22Rv1 (cell line): ENCODE measurements at regions not wholly inside any gene's neighbourhood (a gene's known extent, or its start where the extent isn't known, plus 50 kb on each side); places are given as distances from the start of the nearest gene placed in this dataset.

Experiments
- H3K27ac ChIP-seq: fragments of 450-650 bp; 2 replicates; pipeline ENCODE4 v1.5.1; 2017
- ZFX ChIP-seq: fragments of 450-650 bp; IDR thresholded peaks from 2 replicates; pipeline ENCODE4 v1.6.1; 2017; ENCODE audit warnings: antibody characterized with exemption, borderline replicate concordance
- TF ChIP-seq, protein P1 (sequence below): fragments of 450-650 bp; IDR thresholded peaks from 2 replicates; pipeline ENCODE4 v1.5.1; 2017; ENCODE audit warnings: mild to moderate bottlenecking

DNA sequence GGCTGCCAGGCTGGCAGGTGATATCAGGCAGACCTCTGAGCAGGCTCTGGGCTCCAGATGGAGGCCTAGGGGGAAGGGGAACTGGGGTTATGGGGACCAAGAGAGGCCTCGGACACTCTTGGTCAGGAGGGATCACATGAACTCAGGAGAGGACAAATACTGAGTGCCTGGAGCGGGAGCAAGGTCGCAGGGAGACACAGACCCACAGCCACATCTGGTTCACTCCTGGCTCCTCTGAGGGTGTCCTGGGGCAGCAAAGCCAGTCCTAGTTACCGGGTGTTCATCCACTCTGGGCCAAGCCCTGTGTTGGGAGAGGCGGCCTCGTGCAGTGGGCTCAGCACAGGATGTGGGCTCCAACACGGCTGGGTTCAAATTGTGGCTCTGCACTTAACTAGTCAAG is 239.0 kb downstream of the PTPRU start:
- H3K27ac ChIP-seq: no peak overlapping the region
- no peak for TF ChIP-seq ZFX
- TF ChIP-seq, protein P1, sequence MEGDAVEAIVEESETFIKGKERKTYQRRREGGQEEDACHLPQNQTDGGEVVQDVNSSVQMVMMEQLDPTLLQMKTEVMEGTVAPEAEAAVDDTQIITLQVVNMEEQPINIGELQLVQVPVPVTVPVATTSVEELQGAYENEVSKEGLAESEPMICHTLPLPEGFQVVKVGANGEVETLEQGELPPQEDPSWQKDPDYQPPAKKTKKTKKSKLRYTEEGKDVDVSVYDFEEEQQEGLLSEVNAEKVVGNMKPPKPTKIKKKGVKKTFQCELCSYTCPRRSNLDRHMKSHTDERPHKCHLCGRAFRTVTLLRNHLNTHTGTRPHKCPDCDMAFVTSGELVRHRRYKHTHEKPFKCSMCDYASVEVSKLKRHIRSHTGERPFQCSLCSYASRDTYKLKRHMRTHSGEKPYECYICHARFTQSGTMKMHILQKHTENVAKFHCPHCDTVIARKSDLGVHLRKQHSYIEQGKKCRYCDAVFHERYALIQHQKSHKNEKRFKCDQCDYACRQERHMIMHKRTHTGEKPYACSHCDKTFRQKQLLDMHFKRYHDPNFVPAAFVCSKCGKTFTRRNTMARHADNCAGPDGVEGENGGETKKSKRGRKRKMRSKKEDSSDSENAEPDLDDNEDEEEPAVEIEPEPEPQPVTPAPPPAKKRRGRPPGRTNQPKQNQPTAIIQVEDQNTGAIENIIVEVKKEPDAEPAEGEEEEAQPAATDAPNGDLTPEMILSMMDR: no peak

DNA sequence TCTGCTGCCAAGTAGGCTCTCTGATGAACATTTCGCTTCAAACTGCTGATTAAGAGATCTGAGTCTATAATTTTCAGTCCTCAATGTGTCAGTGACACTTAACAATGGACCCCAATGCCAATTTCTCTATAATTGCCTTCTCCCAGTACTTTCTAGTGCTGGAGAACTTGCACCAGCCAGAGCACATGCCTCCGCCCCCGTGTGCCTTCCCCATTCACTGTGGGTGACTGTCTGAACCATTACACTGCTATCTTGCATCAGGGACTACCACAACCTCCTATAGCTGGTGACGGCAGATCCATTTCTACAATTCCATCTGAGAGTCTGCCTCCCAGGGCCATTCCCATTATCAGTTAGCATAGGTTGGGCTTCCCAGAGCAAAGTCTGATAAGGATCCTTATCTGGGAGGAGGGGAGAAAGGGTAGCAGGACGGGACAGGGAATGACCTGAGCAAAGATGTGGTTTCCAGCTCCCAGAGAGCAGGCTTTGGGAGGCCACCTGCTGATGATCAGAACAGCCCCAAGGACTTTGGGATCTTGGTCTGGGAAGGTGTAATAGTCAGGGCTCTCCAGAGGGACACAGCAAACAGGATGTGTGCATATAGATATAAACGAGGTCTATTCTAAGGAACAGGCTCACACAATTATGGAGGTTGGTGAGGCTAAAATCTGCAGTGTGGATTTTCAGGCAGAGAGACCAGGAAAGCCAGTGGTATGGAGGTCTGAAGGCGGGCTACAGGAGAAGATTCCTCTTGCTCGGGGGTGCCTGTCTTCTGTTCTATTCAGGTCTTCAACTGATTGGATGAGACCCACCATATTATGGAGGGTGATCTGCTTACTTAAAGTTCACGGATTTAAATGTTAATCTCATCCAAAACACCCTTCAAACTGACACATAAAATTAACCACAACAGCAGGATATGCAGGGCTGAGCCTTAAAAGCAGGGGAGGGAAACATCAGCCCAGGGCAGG is 238.2 kb downstream of the PTPRU start:
- no peak for TF ChIP-seq ZFX
- TF ChIP-seq, protein P1: no peak
- H3K27ac ChIP-seq: no peak overlapping the region

DNA sequence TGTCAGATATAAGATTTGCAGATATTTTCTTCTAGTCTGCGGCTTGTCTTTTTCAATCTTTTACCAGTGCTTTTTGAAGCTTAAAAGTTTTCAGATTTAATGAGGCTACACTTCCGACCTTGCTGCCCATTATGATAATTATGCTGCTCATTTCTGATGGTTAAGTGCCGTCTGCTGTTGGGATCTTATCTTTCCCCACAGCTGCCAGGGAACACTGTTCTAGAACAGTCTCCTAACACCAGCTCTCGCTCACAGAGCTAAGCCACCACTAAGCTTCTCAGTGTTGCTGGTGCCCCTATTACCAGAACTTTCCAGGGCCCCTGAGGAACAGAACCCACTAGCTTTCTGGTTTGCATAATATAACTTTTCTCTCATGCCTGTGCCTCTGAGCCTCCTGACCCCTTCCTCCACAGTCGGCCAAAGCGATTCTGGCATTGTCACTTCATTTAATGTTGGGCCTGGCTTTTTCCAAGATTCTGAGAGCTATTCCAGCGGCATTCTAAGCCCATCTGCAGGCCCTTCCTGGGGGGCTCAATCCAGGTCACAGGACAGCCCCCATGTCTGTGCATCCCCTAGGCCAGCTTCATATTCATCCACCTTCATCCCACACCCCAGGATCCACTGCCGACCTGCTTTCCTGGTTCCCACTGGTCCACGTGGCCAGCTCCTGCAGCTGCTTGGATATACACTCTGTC is 237.0 kb downstream of the PTPRU start:
- no peak overlapping the region for H3K27ac ChIP-seq
- no peak for TF ChIP-seq ZFX
- TF ChIP-seq, protein P1: no peak

DNA sequence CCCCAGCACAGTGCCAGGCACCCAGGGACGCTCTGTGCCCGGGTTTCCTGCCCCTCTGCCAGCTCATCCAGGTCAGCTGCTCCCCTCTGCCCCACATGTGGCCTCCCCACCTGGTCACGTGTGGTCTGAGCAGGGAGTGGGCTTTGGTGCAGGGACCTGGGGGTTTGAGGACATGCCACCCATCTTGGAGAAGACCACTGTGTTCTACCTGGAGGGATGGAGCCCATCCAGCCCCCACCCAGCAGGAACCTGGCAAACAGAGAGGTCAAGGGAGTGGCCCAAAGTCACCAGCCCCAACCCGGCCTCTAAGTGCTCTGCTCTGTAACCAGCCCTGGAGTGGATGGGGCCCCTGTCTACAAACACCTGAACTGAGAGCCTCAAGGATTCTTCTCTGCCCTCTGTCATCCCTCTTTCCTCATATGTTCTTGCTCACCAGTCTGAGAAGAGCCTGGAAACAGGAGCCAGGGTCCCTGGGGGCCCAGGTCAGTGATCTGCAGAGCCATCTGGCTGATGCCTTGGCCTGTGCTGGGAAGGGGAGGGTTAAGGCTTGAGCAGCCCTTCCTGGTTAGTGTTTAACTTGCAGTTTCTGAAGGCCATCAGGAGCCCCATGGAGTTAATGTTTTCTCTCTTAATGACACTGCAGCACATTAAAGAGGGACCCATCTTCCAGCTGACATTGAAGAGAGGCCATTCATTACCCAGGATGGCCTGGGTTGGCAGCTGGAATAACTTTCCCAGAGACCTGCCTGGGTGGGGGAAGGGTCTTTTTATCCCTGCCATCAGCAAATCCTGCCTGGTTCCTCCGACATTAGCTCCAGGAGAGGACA is 235.4 kb downstream of the PTPRU start:
- H3K27ac ChIP-seq: no peak overlapping the region
- TF ChIP-seq, protein P1: no peak
- no peak for TF ChIP-seq ZFX

DNA sequence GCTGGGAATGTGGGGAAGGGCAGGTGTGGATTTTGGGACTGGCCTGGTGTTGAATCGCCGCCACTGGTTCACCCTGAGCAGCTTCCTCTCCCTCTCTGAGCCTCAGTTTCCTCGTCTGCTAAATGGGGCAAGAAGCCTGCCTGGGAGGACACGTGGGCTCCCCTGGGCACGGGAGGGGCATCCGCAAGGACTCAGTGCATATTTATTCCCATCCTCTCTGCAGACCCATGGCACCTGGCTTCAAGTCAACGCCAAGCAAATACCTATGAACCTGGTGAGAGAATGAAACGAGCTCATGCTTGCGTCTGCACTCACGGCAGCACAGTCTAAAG is 234.4 kb downstream of the PTPRU start:
- no peak for TF ChIP-seq ZFX
- TF ChIP-seq, protein P1: no peak
- H3K27ac ChIP-seq: no peak overlapping the region

DNA sequence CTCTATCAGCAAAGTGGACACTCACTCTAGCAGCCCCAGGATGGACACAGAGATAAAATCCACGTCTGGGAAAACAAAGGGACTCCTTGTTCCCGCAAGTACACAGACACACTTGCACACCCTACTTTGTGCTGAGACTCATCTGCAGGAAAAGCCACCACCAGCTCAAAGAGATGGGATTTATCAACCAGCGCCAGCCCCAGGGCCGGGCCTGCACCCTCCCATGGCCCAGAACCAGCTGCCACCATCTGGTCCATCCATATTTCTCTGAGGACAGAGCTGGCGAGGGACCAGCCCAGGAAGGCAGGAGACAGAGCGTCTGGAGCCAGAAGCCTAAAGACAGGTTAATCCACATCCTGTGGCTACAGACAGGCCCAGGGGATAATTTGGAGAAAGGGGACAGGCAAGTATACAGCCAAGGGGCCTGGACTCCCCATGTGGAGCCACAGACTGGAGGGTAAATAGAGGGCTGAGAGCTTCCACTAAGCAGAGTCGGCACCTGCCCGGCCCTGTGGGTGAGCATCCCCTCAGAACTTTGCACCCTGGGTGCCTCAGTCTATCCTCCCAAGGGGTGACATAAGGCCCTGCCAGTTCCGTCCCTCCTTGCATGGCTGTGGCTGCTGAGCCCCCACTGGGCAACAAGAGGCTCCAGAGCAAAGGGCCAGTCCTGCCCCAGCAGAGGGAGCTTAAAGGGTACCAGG is 233.9 kb downstream of the PTPRU start:
- H3K27ac ChIP-seq: no peak overlapping the region
- TF ChIP-seq, protein P1: no peak
- TF ChIP-seq ZFX: no peak
